ENCODE measurements at regions not wholly inside any gene's neighbourhood (a gene's known extent, or its start where the extent isn't known, plus 50 kb on each side); places are given as distances from the start of the nearest gene placed in this dataset.

GRCh38 chr5:114152656-114153360, 209.1 kb upstream of the KCNN2 start:
- Histone ChIP-seq H3K4me1 (no peaks in the 10 kb centered on the region), H3K27ac (no peak overlapping the region), H3K9me3 (no peaks in the 10 kb centered on the region), H3K4me3 (no peak overlapping the region), H3K36me3 (no peaks in the 10 kb centered on the region), H3K27me3 (no peaks in the 10 kb centered on the region)
- FAIRE-seq (no peak), ATAC-seq (no peak), DNase-seq (no peak)
- WGBS, 2 donors = 78 to 81% methylated on average over 8 of the region's 8 CpGs
- no peak for TF ChIP-seq CTCF (IDR thresholded peaks at IDR 0.05)
- intact Hi-C loops (cut with DNase I) = no loop called here

GRCh38 chr5:114153392-114153791, 208.5 kb upstream of the KCNN2 start:
- TF ChIP-seq CTCF (IDR thresholded peaks at IDR 0.05) = no peak
- Histone ChIP-seq H3K27me3 (no peaks in the 10 kb centered on the region), H3K4me1 (no peaks in the 10 kb centered on the region), H3K9me3 (no peaks in the 10 kb centered on the region), H3K36me3 (no peaks in the 10 kb centered on the region), H3K27ac (no peak overlapping the region), H3K4me3 (no peak overlapping the region)
- DNase-seq = no peak
- intact Hi-C loops (cut with DNase I) = no loop called here
- FAIRE-seq = no peak
- peak in 3 of 4 donors; percentile 46 to 67 (median 51) for ATAC-seq
- WGBS, 2 donors = 39 to 50% methylated on average over 2 of the region's 2 CpGs

- no peaks in the 10 kb centered on the region for H3K36me3 ChIP-seq
- H3K27me3 ChIP-seq = no peaks in the 10 kb centered on the region
- H3K4me1 ChIP-seq = no peaks in the 10 kb centered on the region
- WGBS, 2 donors = 59 to 83% methylated on average over 1 of the region's 1 CpG
- no peak for FAIRE-seq
- intact Hi-C loops (cut with DNase I) = no loop called here
- no peaks in the 10 kb centered on the region for H3K9me3 ChIP-seq
- H3K27ac ChIP-seq = no peak overlapping the region
- no peak for TF ChIP-seq CTCF (IDR thresholded peaks at IDR 0.05)
- no peak overlapping the region for H3K4me3 ChIP-seq
- DNase-seq = no peak
- ATAC-seq = peak in 1 of 4 donors; percentile 22
Observed at GRCh38 chr5:114153833-114154232, 208.0 kb upstream of the KCNN2 start.

GRCh38 chr5:114166081-114166480, 195.8 kb upstream of the KCNN2 start:
- no peak for ATAC-seq
- no peak for DNase-seq
- no peak overlapping the region for H3K4me3 ChIP-seq
- H3K36me3 ChIP-seq = no peaks in the 10 kb centered on the region
- no peak for FAIRE-seq
- H3K27me3 ChIP-seq = no peaks in the 10 kb centered on the region
- H3K27ac ChIP-seq = no peak overlapping the region
- intact Hi-C loops (cut with DNase I) = no loop called here
- H3K9me3 ChIP-seq = no peaks in the 10 kb centered on the region
- TF ChIP-seq CTCF (IDR thresholded peaks at IDR 0.05) = no peak
- no peaks in the 10 kb centered on the region for H3K4me1 ChIP-seq
- WGBS, 2 donors = 80 to 84% methylated on average over 5 of the region's 5 CpGs

GRCh38 chr5:114174131-114174530, 187.7 kb upstream of the KCNN2 start:
- H3K4me3 ChIP-seq = no peak overlapping the region
- no peaks in the 10 kb centered on the region for H3K27me3 ChIP-seq
- ATAC-seq (no peak), FAIRE-seq (no peak), DNase-seq (no peak)
- H3K9me3 ChIP-seq = no peaks in the 10 kb centered on the region
- no peaks in the 10 kb centered on the region for H3K4me1 ChIP-seq
- intact Hi-C loops (cut with DNase I) = no loop called here
- H3K36me3 ChIP-seq = no peaks in the 10 kb centered on the region
- H3K27ac ChIP-seq = no peak overlapping the region
- no peak for TF ChIP-seq CTCF (IDR thresholded peaks at IDR 0.05)
- 57 to 71% methylated on average over 2 of the region's 2 CpGs for WGBS, 2 donors
